IPS DF 6.9 (cell line): ENCODE measurements at regions not wholly inside any gene's neighbourhood (a gene's known extent, or its start where the extent isn't known, plus 50 kb on each side); places are given as distances from the start of the nearest gene placed in this dataset.
"Not testable (repeated sequence)": the region's sequence is repeated elsewhere in the genome, so short reads cannot be mapped to it uniquely, and the experiment has no call there.

ENCODE experiments used
- DNase-seq: peaks from one replicate; pipeline ENCODE4 v3.0.0-alpha.2; 2013; ENCODE audit warnings: low read depth, low spot score
- H3K27ac ChIP-seq: one replicate; pipeline ENCODE4 v1.5.1; 2013; ENCODE audit warnings: low read length, control low read depth
- H3K27me3 ChIP-seq: 2 replicates; pipeline ENCODE4 v1.6.1; 2013; ENCODE audit warnings: mild to moderate bottlenecking, low read length; ENCODE audit not compliant: control insufficient read depth, insufficient read depth
- H3K36me3 ChIP-seq: 2 replicates; pipeline ENCODE4 v1.6.1; 2013; ENCODE audit warnings: low read length; ENCODE audit not compliant: control insufficient read depth, insufficient read depth
- H3K4me1 ChIP-seq: 2 replicates; pipeline ENCODE4 v1.6.1; 2013; ENCODE audit warnings: low read length; ENCODE audit not compliant: control insufficient read depth, insufficient read depth
- H3K4me3 ChIP-seq: 2 replicates; pipeline ENCODE4 v1.5.1; 2013; ENCODE audit warnings: mild to moderate bottlenecking, low read length
- H3K9me3 ChIP-seq: 2 replicates; pipeline ENCODE4 v1.6.1; 2013; ENCODE audit warnings: low read length, inconsistent platforms; ENCODE audit not compliant: control insufficient read depth, insufficient read depth
- WGBS: extraction: QIAGEN DNeasy Blood & Tissue Kit; methylation state at CpG from one replicate; pipeline ENCODE4 v1.1.7; 2013; ENCODE audit warnings: mixed read lengths, missing lambda C conversion rate; ENCODE audit not compliant: insufficient read length, insufficient coverage; 5-methylcytosine and 5-hydroxymethylcytosine counted together

DNA sequence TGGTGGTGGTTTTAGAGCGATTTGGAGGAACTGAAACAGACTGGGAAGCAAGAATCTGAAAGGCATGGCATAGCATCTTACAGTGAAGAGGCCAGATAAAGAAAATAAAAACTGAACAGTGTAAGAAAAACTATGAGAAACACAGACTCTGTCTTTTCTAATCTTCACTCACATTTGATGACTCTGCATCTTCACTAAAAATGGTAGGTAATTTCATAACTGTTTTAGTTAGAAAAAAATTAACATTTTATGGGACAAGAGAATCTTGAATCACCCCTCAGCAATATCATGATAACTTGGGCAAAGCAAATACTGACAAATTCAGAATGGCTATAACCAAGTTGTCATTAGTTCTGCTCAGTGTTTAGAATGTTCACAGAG is 812.6 kb downstream of the MCTP2 start:
- H3K36me3 ChIP-seq = peaks cover 4% of the 10 kb centered on the region; the same call in 1 of the 2 replicates
- no peaks in the 10 kb centered on the region for H3K9me3 ChIP-seq
- H3K27ac ChIP-seq = no peak overlapping the region
- DNase-seq = no peak
- no peaks in the 10 kb centered on the region for H3K27me3 ChIP-seq
- WGBS = no CpG with 5 or more reads among the region's 1 CpG
- H3K4me3 ChIP-seq = no peak overlapping the region
- peaks cover 3% of the 10 kb centered on the region; the same call in 1 of the 2 replicates for H3K4me1 ChIP-seq

DNA sequence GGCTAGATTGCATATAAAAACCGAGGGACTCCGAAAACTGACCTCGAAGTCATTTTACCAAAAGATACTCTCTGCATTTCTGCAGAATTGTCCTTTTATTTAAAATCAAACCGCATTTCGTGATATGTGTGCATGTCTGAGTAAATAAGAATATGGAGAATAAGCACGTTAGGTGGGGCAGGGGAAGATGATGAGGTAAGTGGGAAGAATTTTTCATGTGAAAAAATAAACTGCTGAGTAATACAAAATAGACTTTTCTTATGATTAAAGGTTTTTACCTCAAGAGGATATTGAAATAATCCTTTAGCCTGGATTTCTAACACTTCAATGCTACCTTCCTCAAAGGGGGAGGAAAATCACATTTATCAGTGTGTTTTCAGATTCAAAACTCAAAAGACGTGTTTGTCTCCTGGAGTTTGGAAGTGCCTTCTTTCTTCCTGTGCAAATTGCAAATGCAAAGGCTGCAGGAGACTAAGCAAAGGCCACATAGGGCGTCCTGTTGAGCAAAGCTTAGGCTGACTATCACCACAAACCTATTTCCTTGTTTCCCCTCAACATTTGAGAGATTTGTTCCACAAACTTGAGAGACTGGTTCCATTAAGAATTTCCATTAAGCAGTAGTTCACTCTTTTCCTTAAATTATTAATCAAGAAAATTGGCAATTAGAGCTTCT is 813.5 kb downstream of the MCTP2 start:
- H3K9me3 ChIP-seq = no peaks in the 10 kb centered on the region
- WGBS = no CpG with 5 or more reads among the region's 8 CpGs
- H3K27ac ChIP-seq = peak overlapping the region; percentile 81
- no peaks in the 10 kb centered on the region for H3K27me3 ChIP-seq
- H3K36me3 ChIP-seq = peaks cover 4% of the 10 kb centered on the region; the same call in 1 of the 2 replicates
- H3K4me1 ChIP-seq = peaks cover 3% of the 10 kb centered on the region; the same call in 1 of the 2 replicates
- no peak overlapping the region for H3K4me3 ChIP-seq
- DNase-seq = no peak

DNA sequence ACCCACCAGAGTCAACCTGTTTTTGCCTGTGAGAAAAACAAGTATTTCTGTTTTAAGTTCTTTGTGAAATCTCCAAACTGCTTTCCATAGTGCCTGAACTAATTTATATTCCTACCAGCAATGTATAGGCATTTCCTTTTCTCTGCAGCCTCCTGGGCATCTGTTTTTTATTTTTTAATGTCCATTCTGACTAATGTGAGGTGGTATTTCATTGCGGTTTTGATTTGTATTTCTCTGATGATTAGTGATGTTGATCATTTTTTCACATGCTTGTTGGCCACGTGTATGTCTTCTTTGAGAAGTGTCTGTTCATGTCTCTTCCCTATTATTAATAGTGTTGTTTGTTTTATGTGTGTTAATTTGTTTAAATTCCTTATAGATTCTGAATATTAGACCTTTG is 820.5 kb downstream of the MCTP2 start:
- DNase-seq = no peak
- Histone ChIP-seq H3K4me1 (no peaks in the 10 kb centered on the region), H3K9me3 (no peaks in the 10 kb centered on the region), H3K36me3 (peaks cover 4% of the 10 kb centered on the region; the same call in 1 of the 2 replicates), H3K27ac (no peak overlapping the region), H3K27me3 (no peaks in the 10 kb centered on the region), H3K4me3 (no peak overlapping the region)
- no CpG with 5 or more reads among the region's 2 CpGs for whole genome bisulfite sequencing

DNA sequence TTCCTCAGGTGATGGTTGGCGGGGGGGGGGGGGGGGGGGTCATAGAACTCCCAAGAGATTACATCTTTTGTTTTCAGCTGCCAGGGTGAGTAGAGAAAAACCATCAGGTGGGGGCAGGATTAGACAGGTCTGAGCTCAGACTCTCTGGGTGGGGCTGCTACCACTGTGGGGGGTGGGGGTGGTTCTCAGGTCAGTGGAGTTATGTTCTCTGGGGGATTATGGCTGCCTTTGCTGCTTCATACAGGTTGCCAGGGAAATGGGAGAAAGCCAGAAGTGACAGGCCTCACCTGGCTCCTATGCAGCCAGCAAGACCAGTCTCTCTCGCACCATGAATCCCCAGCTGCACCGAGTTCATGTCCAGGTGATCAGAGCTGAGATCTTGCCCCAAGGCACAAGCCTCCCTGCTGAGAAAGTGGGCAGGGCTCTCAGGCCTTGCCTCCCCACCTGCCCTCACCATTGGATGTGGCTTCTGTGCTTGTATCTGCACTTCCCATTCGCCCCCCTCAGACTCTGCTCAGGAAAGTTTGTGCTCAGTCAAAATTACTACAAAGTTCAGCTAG is 828.1 kb downstream of the MCTP2 start:
- H3K9me3 ChIP-seq = no peaks in the 10 kb centered on the region; the same call in 1 of the 2 replicates
- no peaks in the 10 kb centered on the region for H3K4me1 ChIP-seq
- H3K27me3 ChIP-seq = no peaks in the 10 kb centered on the region
- H3K36me3 ChIP-seq = no peaks in the 10 kb centered on the region
- no peak overlapping the region for H3K4me3 ChIP-seq
- no peak for DNase-seq
- WGBS = no CpG with 5 or more reads among the region's 4 CpGs
- H3K27ac ChIP-seq = no peak overlapping the region

DNA sequence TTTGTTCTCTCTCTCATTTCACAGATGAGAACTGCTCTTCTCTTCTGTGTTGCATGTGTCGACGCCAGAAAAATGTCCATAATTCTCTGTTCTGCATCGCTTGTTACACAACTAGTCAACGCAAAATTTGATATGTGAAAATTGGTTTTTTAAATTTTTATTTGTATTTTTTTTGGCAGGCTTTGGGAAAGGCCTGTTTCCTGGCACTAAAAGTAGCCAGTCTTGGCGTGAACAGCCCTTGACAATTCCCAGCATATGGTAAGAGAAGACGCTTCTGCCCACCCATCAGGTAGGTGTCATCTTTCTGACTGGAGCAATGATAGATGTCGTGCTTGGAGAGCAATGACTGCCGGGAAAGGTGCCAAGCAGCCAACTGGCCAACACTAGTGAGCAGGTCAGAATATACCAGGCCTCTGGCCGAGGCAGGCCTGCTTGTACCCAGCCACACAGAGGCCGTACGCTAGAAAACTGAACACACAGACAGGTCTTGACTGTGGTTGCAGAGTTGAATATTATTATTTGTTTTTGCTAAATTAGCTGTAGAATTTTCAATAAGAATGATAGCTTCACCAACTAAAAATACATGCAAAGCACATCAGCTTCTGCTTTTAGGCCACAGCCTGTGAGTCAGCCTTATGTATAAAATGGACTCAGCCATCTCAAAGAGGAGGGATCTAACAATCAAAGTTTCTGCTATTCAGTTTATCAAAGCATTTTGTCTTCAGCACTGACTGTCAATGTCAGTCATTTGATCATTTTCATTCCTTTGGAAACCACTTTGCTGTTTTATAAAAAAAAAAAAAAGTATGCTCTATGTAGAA is 837.5 kb downstream of the MCTP2 start:
- WGBS = no CpG with 5 or more reads among the region's 11 CpGs
- Histone ChIP-seq H3K4me3 (no peak overlapping the region), H3K27ac (no peak overlapping the region), H3K36me3 (no peaks in the 10 kb centered on the region), H3K4me1 (no peaks in the 10 kb centered on the region), H3K9me3 (no peaks in the 10 kb centered on the region; the same call in 1 of the 2 replicates), H3K27me3 (no peaks in the 10 kb centered on the region)
- DNase-seq = no peak

DNA sequence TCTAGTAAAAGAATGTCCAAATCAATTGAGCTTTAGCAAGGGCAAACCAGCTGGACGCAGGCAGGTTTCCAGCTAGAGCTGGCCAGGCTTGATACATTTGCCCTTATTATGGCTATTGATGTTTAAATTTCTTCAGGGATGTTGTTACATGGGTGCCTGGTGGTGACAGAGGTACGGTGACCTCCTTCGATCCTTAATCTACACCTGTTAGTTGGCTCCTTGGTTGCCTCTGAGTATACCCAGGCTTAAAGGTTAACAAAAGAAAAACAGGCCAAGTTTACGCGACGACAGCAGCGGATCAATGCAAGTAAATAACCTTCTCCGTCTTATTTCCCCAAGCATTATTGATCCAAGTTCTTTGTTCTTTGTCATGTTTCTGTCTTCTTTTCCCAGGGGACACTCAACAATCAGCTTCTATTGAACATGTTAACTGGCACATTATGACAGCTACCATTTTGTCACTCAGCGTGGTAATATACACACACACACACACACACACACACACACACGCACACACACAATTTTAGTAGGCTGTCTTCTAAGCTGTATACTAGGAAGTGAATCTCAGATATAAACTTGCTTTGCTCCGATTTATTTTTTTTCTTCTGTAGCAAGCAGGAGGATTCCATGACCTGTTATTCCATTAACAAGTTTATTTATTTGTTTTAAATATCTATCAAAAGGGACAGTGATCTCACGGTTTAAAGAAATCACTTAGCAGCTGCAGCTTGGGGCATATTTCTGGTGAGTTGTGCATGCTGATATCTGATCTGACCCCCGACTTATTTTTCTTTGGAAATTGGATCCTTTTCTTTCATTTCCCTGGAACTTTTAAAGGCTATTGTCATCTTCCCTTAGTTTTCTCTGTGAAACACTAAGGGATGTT is 844.7 kb downstream of the MCTP2 start:
- WGBS = no CpG with 5 or more reads among the region's 13 CpGs
- Histone ChIP-seq H3K27me3 (no peaks in the 10 kb centered on the region), H3K36me3 (no peaks in the 10 kb centered on the region)

DNA sequence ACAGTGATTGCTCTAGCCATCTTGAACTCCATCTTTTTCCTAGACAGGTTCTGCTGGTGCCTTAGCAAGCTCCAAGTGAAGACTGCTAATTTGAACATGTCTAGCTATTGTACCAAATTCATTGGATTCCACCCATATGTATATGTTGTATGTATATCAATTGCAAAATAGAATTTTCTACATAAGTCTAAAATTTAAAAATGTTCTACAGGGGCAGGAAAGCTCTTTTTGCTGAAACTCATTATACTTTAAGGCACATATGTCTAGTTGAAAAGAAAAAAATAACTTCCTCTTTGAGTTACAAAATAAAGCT is 845.3 kb downstream of the MCTP2 start:
- no peaks in the 10 kb centered on the region for H3K4me1 ChIP-seq
- no peak overlapping the region for H3K27ac ChIP-seq
- no peaks in the 10 kb centered on the region for H3K27me3 ChIP-seq
- no peak overlapping the region for H3K4me3 ChIP-seq
- H3K9me3 ChIP-seq = no peaks in the 10 kb centered on the region
- DNase-seq = no peak
- no peaks in the 10 kb centered on the region for H3K36me3 ChIP-seq

More for the DNA sequence above, 844.7 kb downstream of the MCTP2 start:
- no peak for DNase-seq
- Histone ChIP-seq H3K4me3 (no peak overlapping the region), H3K27ac (no peak overlapping the region), H3K9me3 (no peaks in the 10 kb centered on the region), H3K4me1 (no peaks in the 10 kb centered on the region)

DNA sequence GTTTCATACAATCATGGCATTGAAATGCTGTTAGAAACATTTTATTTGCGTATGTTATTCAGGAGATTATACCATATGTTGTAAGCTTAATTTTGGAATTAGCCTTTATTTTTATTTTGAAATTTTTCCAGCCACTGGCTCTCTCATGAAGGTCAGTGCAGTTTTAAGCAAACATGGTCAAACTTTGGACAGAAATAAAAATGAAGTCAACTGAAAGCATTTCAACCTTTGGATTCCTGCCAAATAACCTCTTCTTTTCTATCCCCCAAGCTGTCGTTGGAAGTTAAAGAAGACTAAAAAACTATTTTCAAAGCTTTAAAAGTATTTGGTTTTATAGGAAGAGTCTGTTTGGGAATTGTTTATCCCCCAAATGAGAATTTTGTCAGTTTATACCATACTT is 846.6 kb downstream of the MCTP2 start:
- no peaks in the 10 kb centered on the region for H3K9me3 ChIP-seq
- no peak overlapping the region for H3K27ac ChIP-seq
- no peak for DNase-seq
- WGBS = no CpG with 5 or more reads among the region's 2 CpGs
- H3K4me1 ChIP-seq = no peaks in the 10 kb centered on the region
- H3K4me3 ChIP-seq = no peak overlapping the region
- H3K36me3 ChIP-seq = no peaks in the 10 kb centered on the region
- H3K27me3 ChIP-seq = no peaks in the 10 kb centered on the region

DNA sequence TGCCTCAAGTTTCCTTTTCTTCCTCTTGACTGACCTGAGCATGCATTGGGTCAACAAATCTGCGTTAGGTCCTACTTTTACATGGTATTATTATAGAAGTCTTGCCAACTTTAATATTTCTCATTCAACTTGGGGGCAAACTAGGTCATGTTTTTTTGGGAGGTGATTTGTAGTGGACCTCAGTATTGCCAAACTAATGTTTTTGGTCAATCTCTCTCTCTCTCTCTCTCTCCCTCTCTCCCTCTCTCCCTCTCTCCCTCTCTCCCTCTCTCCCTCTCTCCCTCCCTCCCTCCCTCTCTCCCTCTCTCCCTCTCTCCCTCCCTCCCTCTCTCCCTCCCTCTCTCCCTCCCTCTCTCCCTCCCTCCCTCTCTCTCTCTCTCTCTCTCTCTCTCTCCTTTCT is 848.9 kb downstream of the MCTP2 start:
- not testable (repeated sequence) for H3K4me1 ChIP-seq, DNase-seq, H3K27ac ChIP-seq, H3K9me3 ChIP-seq, H3K36me3 ChIP-seq, H3K4me3 ChIP-seq, H3K27me3 ChIP-seq
- no CpG with 5 or more reads among the region's 1 CpG for WGBS

DNA sequence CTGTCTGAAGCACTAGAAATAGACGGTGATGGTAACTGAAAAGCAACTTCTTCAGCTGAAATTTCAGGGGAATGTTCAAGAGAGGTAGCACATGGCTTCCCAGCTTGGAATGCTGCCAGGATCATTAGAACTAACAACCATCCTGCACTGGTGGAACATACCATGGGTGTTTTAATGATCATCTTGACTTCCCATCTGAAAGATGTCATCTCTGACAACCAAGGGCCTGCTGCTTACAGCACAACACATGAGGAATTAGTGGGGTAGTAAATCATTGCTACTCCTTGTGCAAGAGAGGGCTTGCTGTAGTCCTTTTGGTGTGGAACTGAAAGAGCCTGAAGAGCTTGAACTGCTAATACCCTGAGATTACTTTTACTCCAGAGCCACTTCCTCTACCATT is 853.7 kb downstream of the MCTP2 start:
- H3K9me3 ChIP-seq = no peaks in the 10 kb centered on the region
- no peak for DNase-seq
- WGBS = no CpG with 5 or more reads among the region's 1 CpG
- no peak overlapping the region for H3K4me3 ChIP-seq
- no peaks in the 10 kb centered on the region for H3K27me3 ChIP-seq
- H3K4me1 ChIP-seq = no peaks in the 10 kb centered on the region
- H3K36me3 ChIP-seq = no peaks in the 10 kb centered on the region
- no peak overlapping the region for H3K27ac ChIP-seq
